HuH-7.5 (cell line): ENCODE measurements at regions not wholly inside any gene's neighbourhood (a gene's known extent, or its start where the extent isn't known, plus 50 kb on each side); places are given as distances from the start of the nearest gene placed in this dataset.

Experiments
- DNase-seq: peaks from one replicate; pipeline ENCODE4 v3.0.0; 2011; ENCODE audit warnings: low spot score

GRCh38 chr6:101296169-101296960, 97.1 kb upstream of the GRIK2 start:
- DNase-seq, result no peak

GRCh38 chr6:101302593-101302992, 90.9 kb upstream of the GRIK2 start:
- no peak for DNase-seq

- DNase-seq, result no peak
Observed at GRCh38 chr6:101303495-101303894, 90.0 kb upstream of the GRIK2 start.

GRCh38 chr6:101312652-101313051, 80.9 kb upstream of the GRIK2 start:
- no peak for DNase-seq

- no peak for DNase-seq
Observed at GRCh38 chr6:101322921-101323320, 70.6 kb upstream of the GRIK2 start.

GRCh38 chr6:101326411-101326810, 67.1 kb upstream of the GRIK2 start:
- DNase-seq, result no peak

GRCh38 chr6:101341926-101342325, 51.6 kb upstream of the GRIK2 start:
- no peak for DNase-seq
